Activated CD8-positive, alpha-beta T cell treated with anti-CD3 and anti-CD28 coated beads, Interleukin-2, amount 10 ng/mL, durations not matched to agents 7 days and 5 days (primary cell): ENCODE measurements at regions not wholly inside any gene's neighbourhood (a gene's known extent, or its start where the extent isn't known, plus 50 kb on each side); places are given as distances from the start of the nearest gene placed in this dataset.

ENCODE experiments used
- ATAC-seq: fragments of 150-1000 bp; cut with Tn5 transposase; one replicate; pipeline ENCODE4 v1.10.0; 2021; ENCODE audit warnings: moderate library complexity
- CTCF ChIA-PET: fragments of 350-600 bp; sonication (Branson Sonifier 250); formaldehyde crosslinking; loops from one replicate; lab custom pipeline; 2021; ENCODE audit warnings: antibody characterized with exemption; lab: Charles Lee
- POLR2A ChIA-PET: fragments of 350-600 bp; sonication (Branson Sonifier 250); formaldehyde crosslinking; loops from one replicate; lab custom pipeline; 2021; ENCODE audit warnings: antibody characterized with exemption; lab: Charles Lee
- DNase-seq: peaks from one replicate; pipeline ENCODE4 v3.0.0-alpha.2; 2020
- H3K27ac Mint-ChIP-seq: one replicate; pipeline ENCODE4 v1.8.0; 2021; ENCODE audit warnings: mild to moderate bottlenecking, mixed read lengths
- H3K27me3 Mint-ChIP-seq: one replicate; pipeline ENCODE4 v1.8.0; 2021; ENCODE audit warnings: low read depth, mixed read lengths
- H3K36me3 Mint-ChIP-seq: one replicate; pipeline ENCODE4 v1.8.0; 2021; ENCODE audit warnings: low read depth, mixed read lengths
- H3K4me1 Mint-ChIP-seq: one replicate; pipeline ENCODE4 v1.8.0; 2021; ENCODE audit warnings: low read depth, mixed read lengths
- H3K4me3 Mint-ChIP-seq: one replicate; pipeline ENCODE4 v1.8.0; 2021; ENCODE audit warnings: mild to moderate bottlenecking, mixed read lengths
- H3K9me3 Mint-ChIP-seq: one replicate; pipeline ENCODE4 v1.8.0; 2022; ENCODE audit warnings: mixed read lengths; ENCODE audit not compliant: insufficient read depth

- no peaks in the 10 kb centered on the region for H3K36me3 Mint-ChIP-seq
- no peaks in the 10 kb centered on the region for H3K27me3 Mint-ChIP-seq
- no peaks in the 10 kb centered on the region for H3K4me1 Mint-ChIP-seq
- H3K27ac Mint-ChIP-seq = no peak overlapping the region
- ATAC-seq (no peak), DNase-seq (no peak)
- ChIA-PET POLR2A (no interaction called here), CTCF (no interaction called here)
- H3K9me3 Mint-ChIP-seq = no peaks in the 10 kb centered on the region
- H3K4me3 Mint-ChIP-seq = no peak overlapping the region
Observed at GRCh38 chr1:81313289-81313688, 487.4 kb upstream of the ADGRL2 start.

- H3K4me3 Mint-ChIP-seq = no peak overlapping the region
- no peaks in the 10 kb centered on the region for H3K36me3 Mint-ChIP-seq
- H3K27ac Mint-ChIP-seq = no peak overlapping the region
- H3K27me3 Mint-ChIP-seq = no peaks in the 10 kb centered on the region
- ChIA-PET CTCF (no interaction called here), POLR2A (no interaction called here)
- ATAC-seq (no peak), DNase-seq (no peak)
- H3K4me1 Mint-ChIP-seq = no peaks in the 10 kb centered on the region
- no peaks in the 10 kb centered on the region for H3K9me3 Mint-ChIP-seq
Observed at GRCh38 chr1:81312272-81312754, 488.4 kb upstream of the ADGRL2 start.

GRCh38 chr1:81310250-81310649 is 490.5 kb upstream of the ADGRL2 start:
- H3K27me3 Mint-ChIP-seq = no peaks in the 10 kb centered on the region
- H3K9me3 Mint-ChIP-seq = no peaks in the 10 kb centered on the region
- POLR2A ChIA-PET = no interaction called here
- CTCF ChIA-PET = no interaction called here
- H3K27ac Mint-ChIP-seq = no peak overlapping the region
- no peaks in the 10 kb centered on the region for H3K36me3 Mint-ChIP-seq
- DNase-seq = no peak
- ATAC-seq = no peak
- H3K4me1 Mint-ChIP-seq = no peaks in the 10 kb centered on the region
- H3K4me3 Mint-ChIP-seq = no peak overlapping the region

GRCh38 chr1:81308191-81308590 is 492.5 kb upstream of the ADGRL2 start:
- POLR2A ChIA-PET = no interaction called here
- H3K4me3 Mint-ChIP-seq = no peak overlapping the region
- H3K27me3 Mint-ChIP-seq = no peaks in the 10 kb centered on the region
- no peak overlapping the region for H3K27ac Mint-ChIP-seq
- no peaks in the 10 kb centered on the region for H3K4me1 Mint-ChIP-seq
- DNase-seq = no peak
- CTCF ChIA-PET = no interaction called here
- H3K36me3 Mint-ChIP-seq = no peaks in the 10 kb centered on the region
- no peaks in the 10 kb centered on the region for H3K9me3 Mint-ChIP-seq
- ATAC-seq = no peak

- no peaks in the 10 kb centered on the region for H3K4me1 Mint-ChIP-seq
- H3K36me3 Mint-ChIP-seq = no peaks in the 10 kb centered on the region
- POLR2A ChIA-PET = no interaction called here
- H3K27ac Mint-ChIP-seq = no peak overlapping the region
- no peaks in the 10 kb centered on the region for H3K27me3 Mint-ChIP-seq
- no peak for DNase-seq
- no peak overlapping the region for H3K4me3 Mint-ChIP-seq
- no peak for ATAC-seq
- no peaks in the 10 kb centered on the region for H3K9me3 Mint-ChIP-seq
- CTCF ChIA-PET = no interaction called here
Observed at GRCh38 chr1:81307786-81308185, 492.9 kb upstream of the ADGRL2 start.

GRCh38 chr1:81305997-81306452 is 494.7 kb upstream of the ADGRL2 start:
- POLR2A ChIA-PET = no interaction called here

GRCh38 chr1:81304187-81304586 is 496.5 kb upstream of the ADGRL2 start:
- POLR2A ChIA-PET = no interaction called here
- Mint-ChIP-seq H3K27me3 (no peaks in the 10 kb centered on the region), H3K9me3 (no peaks in the 10 kb centered on the region), H3K36me3 (no peaks in the 10 kb centered on the region), H3K27ac (no peak overlapping the region), H3K4me1 (no peaks in the 10 kb centered on the region), H3K4me3 (no peak overlapping the region)
- DNase-seq (no peak), ATAC-seq (no peak)
- CTCF ChIA-PET = no interaction called here

More at GRCh38 chr1:81305997-81306452, 494.7 kb upstream of the ADGRL2 start:
- no peaks in the 10 kb centered on the region for H3K27me3 Mint-ChIP-seq
- H3K9me3 Mint-ChIP-seq = no peaks in the 10 kb centered on the region
- H3K27ac Mint-ChIP-seq = no peak overlapping the region
- no peak for ATAC-seq
- no peak for DNase-seq
- no peak overlapping the region for H3K4me3 Mint-ChIP-seq
- CTCF ChIA-PET = no interaction called here
- no peaks in the 10 kb centered on the region for H3K4me1 Mint-ChIP-seq
- no peaks in the 10 kb centered on the region for H3K36me3 Mint-ChIP-seq

- ATAC-seq (no peak), DNase-seq (no peak)
- H3K36me3 Mint-ChIP-seq = no peaks in the 10 kb centered on the region
- no peaks in the 10 kb centered on the region for H3K4me1 Mint-ChIP-seq
- no peak overlapping the region for H3K4me3 Mint-ChIP-seq
- ChIA-PET POLR2A (interaction anchor here (0.6 kb wide), 1 partner anchor 1678 kb away, joined by 3 read pairs; no protein-coding TSS in a partner anchor), CTCF (no interaction called here)
- no peak overlapping the region for H3K27ac Mint-ChIP-seq
- no peaks in the 10 kb centered on the region for H3K9me3 Mint-ChIP-seq
- no peaks in the 10 kb centered on the region for H3K27me3 Mint-ChIP-seq
Observed at GRCh38 chr1:81299892-81300291, 500.8 kb upstream of the ADGRL2 start.

GRCh38 chr1:81298266-81298665 is 502.5 kb upstream of the ADGRL2 start:
- Mint-ChIP-seq H3K27me3 (no peaks in the 10 kb centered on the region), H3K4me1 (no peaks in the 10 kb centered on the region), H3K4me3 (no peak overlapping the region), H3K36me3 (no peaks in the 10 kb centered on the region), H3K27ac (no peak overlapping the region), H3K9me3 (no peaks in the 10 kb centered on the region)
- POLR2A ChIA-PET = no interaction called here
- ATAC-seq (no peak), DNase-seq (no peak)
- CTCF ChIA-PET = no interaction called here

GRCh38 chr1:81296601-81297000 is 504.1 kb upstream of the ADGRL2 start:
- POLR2A ChIA-PET = no interaction called here
- no peak for DNase-seq
- Mint-ChIP-seq H3K27ac (no peak overlapping the region), H3K9me3 (no peaks in the 10 kb centered on the region), H3K27me3 (no peaks in the 10 kb centered on the region), H3K4me1 (no peaks in the 10 kb centered on the region), H3K4me3 (no peak overlapping the region), H3K36me3 (no peaks in the 10 kb centered on the region)
- CTCF ChIA-PET = no interaction called here
- no peak for ATAC-seq

- DNase-seq (no peak), ATAC-seq (no peak)
- Mint-ChIP-seq H3K36me3 (no peaks in the 10 kb centered on the region), H3K4me1 (no peaks in the 10 kb centered on the region), H3K4me3 (no peak overlapping the region), H3K27me3 (no peaks in the 10 kb centered on the region), H3K9me3 (peaks cover 4% of the 10 kb centered on the region), H3K27ac (no peak overlapping the region)
- CTCF ChIA-PET = no interaction called here
- POLR2A ChIA-PET = no interaction called here
Observed at GRCh38 chr1:81290326-81290725, 510.4 kb upstream of the ADGRL2 start.

GRCh38 chr1:81288689-81289088 is 512.0 kb upstream of the ADGRL2 start:
- no peak overlapping the region for H3K27ac Mint-ChIP-seq
- POLR2A ChIA-PET = no interaction called here
- no peaks in the 10 kb centered on the region for H3K4me1 Mint-ChIP-seq
- H3K27me3 Mint-ChIP-seq = no peaks in the 10 kb centered on the region
- ATAC-seq (no peak), DNase-seq (no peak)
- H3K9me3 Mint-ChIP-seq = peaks cover 4% of the 10 kb centered on the region
- no peak overlapping the region for H3K4me3 Mint-ChIP-seq
- no peaks in the 10 kb centered on the region for H3K36me3 Mint-ChIP-seq
- CTCF ChIA-PET = no interaction called here

GRCh38 chr1:81287411-81288080 is 513.2 kb upstream of the ADGRL2 start:
- ChIA-PET CTCF (no interaction called here), POLR2A (interaction anchor here (0.6 kb wide), 1 partner anchor 26 kb away, joined by 3 read pairs; no protein-coding TSS in a partner anchor)
- no peak overlapping the region for H3K27ac Mint-ChIP-seq
- no peaks in the 10 kb centered on the region for H3K4me1 Mint-ChIP-seq
- DNase-seq = no peak
- H3K4me3 Mint-ChIP-seq = no peak overlapping the region
- H3K36me3 Mint-ChIP-seq = no peaks in the 10 kb centered on the region
- peaks cover 4% of the 10 kb centered on the region for H3K9me3 Mint-ChIP-seq
- no peaks in the 10 kb centered on the region for H3K27me3 Mint-ChIP-seq
- no peak for ATAC-seq
